GM12878 (cell line): ENCODE measurements at regions not wholly inside any gene's neighbourhood (a gene's known extent, or its start where the extent isn't known, plus 50 kb on each side); places are given as distances from the start of the nearest gene placed in this dataset.

Experiments used
- ATAC-seq: fragments of 200-7000 bp; cut with Tn5 transposase; 3 replicates; pipeline ENCODE4 v1.9.1; 2020; ENCODE audit warnings: mild to moderate bottlenecking, moderate library complexity
- BruUV-seq: library from RNA; stranded (reverse); fragments of 400-500 nt; replicated peaks from 2 replicates; lab custom pipeline; 2021; lab: Mats Ljungman, UMichigan
- CTCF ChIA-PET: fragments of 300-600 bp; sonication (Branson Sonifier 250); formaldehyde crosslinking; extraction: SDS; loops from one replicate; lab custom pipeline; 2021; ENCODE audit warnings: inconsistent platforms; lab: Yijun Ruan, JAX
- POLR2A ChIA-PET: fragments of 350-600 bp; formaldehyde crosslinking; extraction: SDS; loops from one replicate; lab custom pipeline; 2021; ENCODE audit warnings: inconsistent platforms; lab: Charles Lee
- RAD21 ChIA-PET: fragments of 300-600 bp; sonication (Branson Sonifier 250); formaldehyde crosslinking; loops from one replicate; lab custom pipeline; 2023; ENCODE audit warnings: antibody characterized with exemption; ENCODE audit not compliant: unreplicated experiment; lab: Charles Lee
- SMC1A ChIA-PET: fragments of 300-600 bp; sonication (Branson Sonifier 250); formaldehyde crosslinking; loops from one replicate; lab custom pipeline; 2023; ENCODE audit not compliant: unreplicated experiment, uncharacterized antibody; lab: Charles Lee
- DNase-seq: peaks from one replicate; pipeline ENCODE4 v3.0.0-alpha.2; 2011; ENCODE audit warnings: low read depth, low spot score
- FAIRE-seq: peaks from 3 replicates; lab custom pipeline; 2011; peaks lifted over from hg19 to GRCh38; lab: Jason Lieb, UNC
- H2AFZ ChIP-seq: 2 replicates; pipeline ENCODE4 v1.6.0; 2011; ENCODE audit warnings: low read depth, low read length, control low read depth; ENCODE audit not compliant: control insufficient read depth
- H3K27ac ChIP-seq: 2 replicates; pipeline ENCODE4 v1.5.1; 2011; ENCODE audit warnings: control low read depth; ENCODE audit not compliant: control insufficient read depth, insufficient read depth
- H3K27me3 ChIP-seq, 2 experiments: replicated peaks in 1 of 2; 2 replicates each; pipeline versions ENCODE4 v1.6.0 to v1.6.1; 2011; ENCODE audit warnings: low read length in 1 of 2; ENCODE audit not compliant: control insufficient read depth in 2 of 2, insufficient read depth in 2 of 2
- H3K36me3 ChIP-seq, 2 experiments: 2 replicates each; pipeline ENCODE4 v1.5.1; 2011; ENCODE audit warnings: low read length in 1 of 2; ENCODE audit not compliant: control insufficient read depth in 2 of 2, insufficient read depth in 2 of 2
- H3K4me1 ChIP-seq: 2 replicates; pipeline ENCODE4 v1.6.1; 2011; ENCODE audit warnings: mild to moderate bottlenecking, low read length, moderate library complexity, mixed read lengths; ENCODE audit not compliant: control insufficient read depth, insufficient read depth
- H3K4me2 ChIP-seq: 2 replicates; pipeline ENCODE4 v1.6.0; 2011; ENCODE audit warnings: control low read depth; ENCODE audit not compliant: control insufficient read depth, insufficient read depth
- H3K4me3 ChIP-seq: fragments of 200-600 bp; sonication (generic); 2 replicates; pipeline ENCODE4 v1.5.1; 2016
- H3K79me2 ChIP-seq: 2 replicates; pipeline ENCODE4 v1.6.0; 2011; ENCODE audit warnings: low read length; ENCODE audit not compliant: control insufficient read depth, insufficient read depth
- H3K9ac ChIP-seq: 2 replicates; pipeline ENCODE4 v1.8.0; 2011; ENCODE audit warnings: low read length, control low read depth, mixed read lengths; ENCODE audit not compliant: control insufficient read depth, insufficient read depth
- H3K9me3 ChIP-seq: replicated peaks from 3 replicates; pipeline ENCODE4 v1.5.1; 2011; ENCODE audit warnings: mild to moderate bottlenecking, low read length; ENCODE audit not compliant: control insufficient read depth, insufficient read depth
- H4K20me1 ChIP-seq: 2 replicates; pipeline ENCODE4 v1.6.0; 2011; ENCODE audit not compliant: control insufficient read depth, insufficient read depth
- ATF2 ChIP-seq: IDR thresholded peaks from 2 replicates; pipeline ENCODE4 v1.6.1; 2012; ENCODE audit warnings: low read length, inconsistent platforms
- BRCA1 ChIP-seq: IDR thresholded peaks from 2 replicates; pipeline ENCODE4 v1.6.1; 2011; ENCODE audit warnings: low read depth, low read length, improper control_type of control experiment
- CREB1 ChIP-seq: IDR thresholded peaks from 2 replicates; pipeline ENCODE4 v1.6.1; 2012; ENCODE audit warnings: low read depth, mild to moderate bottlenecking, inconsistent platforms
- GATAD2B ChIP-seq: fragments of 450-650 bp; conservative IDR thresholded peaks from 2 replicates; pipeline ENCODE4 v1.6.1; 2017; ENCODE audit warnings: low read depth, mild to moderate bottlenecking, moderate library complexity
- KLF5 ChIP-seq: fragments of 450-650 bp; IDR thresholded peaks from 2 replicates; pipeline ENCODE4 v1.6.1; 2014; ENCODE audit warnings: mild to moderate bottlenecking; ENCODE audit not compliant: partially characterized antibody
- NFYA ChIP-seq: IDR thresholded peaks from 2 replicates; pipeline ENCODE4 v1.6.1; 2011; ENCODE audit warnings: low read depth, mild to moderate bottlenecking, low read length, improper control_type of control experiment, borderline replicate concordance
- NR2F1 ChIP-seq: fragments of 450-650 bp; conservative IDR thresholded peaks from 2 replicates; pipeline ENCODE4 v1.6.1; 2017; ENCODE audit warnings: mild to moderate bottlenecking
- PAX8 ChIP-seq: fragments of 450-650 bp; IDR thresholded peaks from 2 replicates; pipeline ENCODE4 v1.6.1; 2017; ENCODE audit warnings: mild to moderate bottlenecking, moderate library complexity
- PKNOX1 ChIP-seq: fragments of 450-650 bp; IDR thresholded peaks from 2 replicates; pipeline ENCODE4 v1.6.1; 2016; ENCODE audit warnings: mild to moderate bottlenecking
- POLR2AphosphoS2 ChIP-seq: IDR thresholded peaks from 2 replicates; pipeline ENCODE4 v1.6.1; 2011; ENCODE audit warnings: low read depth, mild to moderate bottlenecking, low read length, improper control_type of control experiment, moderate library complexity
- RELB ChIP-seq: fragments of 450-650 bp; IDR thresholded peaks from 2 replicates; pipeline ENCODE4 v1.6.1; 2017; ENCODE audit warnings: low read depth, mild to moderate bottlenecking, moderate library complexity
- SRF ChIP-seq, 2 experiments: IDR thresholded peaks; 2 replicates each; pipeline ENCODE4 v1.6.1; 2011; ENCODE audit warnings: low read depth in 2 of 2, low read length in 2 of 2, mild to moderate bottlenecking in 1 of 2, moderate library complexity in 1 of 2
- STAT1 ChIP-seq: fragments of 450-650 bp; conservative IDR thresholded peaks from 2 replicates; pipeline ENCODE4 v1.6.1; 2014; ENCODE audit warnings: antibody characterized with exemption, mild to moderate bottlenecking
- TBL1XR1 ChIP-seq: IDR thresholded peaks from 2 replicates; pipeline ENCODE4 v1.6.1; 2012; ENCODE audit warnings: low read depth, low read length, improper control_type of control experiment
- WGBS: methylation state at CpG from one replicate; pipeline ENCODE4 v1.1.6; 2016; ENCODE audit warnings: low lambda C conversion rate; ENCODE audit not compliant: insufficient replicate concordance, insufficient coverage; ENCODE audit errors: missing lambda C conversion rate; 5-methylcytosine and 5-hydroxymethylcytosine counted together
- in situ Hi-C: fragments of 300-500 bp; cut with MboI; formaldehyde crosslinking; loops from 9 replicates; pipeline ENCODE4 v1.14.3; 2018; ENCODE audit warnings: mixed read lengths
- intact Hi-C: fragments of 100-400 bp; cut with micrococcal nuclease; formaldehyde crosslinking; loops from one replicate; pipeline ENCODE4 v1.14.2; 2022; ENCODE audit not compliant: unreplicated experiment
- TF ChIP-seq, protein P1 (sequence below): fragments of 450-650 bp; IDR thresholded peaks from 2 replicates; pipeline ENCODE4 v1.6.1; 2017; ENCODE audit warnings: mild to moderate bottlenecking, low read depth, inconsistent platforms; ENCODE audit not compliant: poor library complexity, severe bottlenecking

- ChIA-PET SMC1A (no interaction called here), CTCF (no interaction called here), POLR2A (no interaction called here)
- no peaks in the 10 kb centered on the region for H3K9me3 ChIP-seq
- FAIRE-seq (no peak), ATAC-seq (no peak), DNase-seq (no peak)
- BruUV-seq, result no TSS peak
- H3K9ac ChIP-seq, result no peak overlapping the region
- no peak overlapping the region for H3K27ac ChIP-seq
- 7% methylated on average over 6 of the region's 6 CpGs for WGBS
- H3K4me3 ChIP-seq, result no peak overlapping the region
- in situ Hi-C loops, result no loop called here
- no peak overlapping the region for H2AFZ ChIP-seq
- TF ChIP-seq PKNOX1 (no peak), RELB (no peak), PAX8 (no peak), POLR2AphosphoS2 (no peak), STAT1 (no peak), NR2F1 (no peak), SRF (IDR thresholded peaks at IDR 0.05; ENCODE audit: low read depth in 2 of 2, low read length in 2 of 2) (no peak), KLF5 (no peak), TBL1XR1 (no peak), GATAD2B (no peak), NFYA (no peak), CREB1 (no peak), ATF2 (no peak), BRCA1 (no peak)
- TF ChIP-seq, protein P1, sequence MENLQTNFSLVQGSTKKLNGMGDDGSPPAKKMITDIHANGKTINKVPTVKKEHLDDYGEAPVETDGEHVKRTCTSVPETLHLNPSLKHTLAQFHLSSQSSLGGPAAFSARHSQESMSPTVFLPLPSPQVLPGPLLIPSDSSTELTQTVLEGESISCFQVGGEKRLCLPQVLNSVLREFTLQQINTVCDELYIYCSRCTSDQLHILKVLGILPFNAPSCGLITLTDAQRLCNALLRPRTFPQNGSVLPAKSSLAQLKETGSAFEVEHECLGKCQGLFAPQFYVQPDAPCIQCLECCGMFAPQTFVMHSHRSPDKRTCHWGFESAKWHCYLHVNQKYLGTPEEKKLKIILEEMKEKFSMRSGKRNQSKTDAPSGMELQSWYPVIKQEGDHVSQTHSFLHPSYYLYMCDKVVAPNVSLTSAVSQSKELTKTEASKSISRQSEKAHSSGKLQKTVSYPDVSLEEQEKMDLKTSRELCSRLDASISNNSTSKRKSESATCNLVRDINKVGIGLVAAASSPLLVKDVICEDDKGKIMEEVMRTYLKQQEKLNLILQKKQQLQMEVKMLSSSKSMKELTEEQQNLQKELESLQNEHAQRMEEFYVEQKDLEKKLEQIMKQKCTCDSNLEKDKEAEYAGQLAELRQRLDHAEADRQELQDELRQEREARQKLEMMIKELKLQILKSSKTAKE, result no peak
- TF ChIP-seq, all 136 proteins: peak for 0
- no peaks in the 10 kb centered on the region for H3K4me1 ChIP-seq
- H3K27me3 ChIP-seq, result peaks cover 0 to 4% of the 10 kb centered on the region in 2 experiments; a peak in 1 of 4 replicates
- no peaks in the 10 kb centered on the region for H3K36me3 ChIP-seq
- RAD21 ChIA-PET, result no interaction called here
- intact Hi-C loops, result no loop called here
- no peaks in the 10 kb centered on the region for H4K20me1 ChIP-seq
- H3K79me2 ChIP-seq, result no peaks in the 10 kb centered on the region
- H3K4me2 ChIP-seq, result no peak overlapping the region
Observed at GRCh38 chr2:172339371-172340010, 87.9 kb upstream of the ITGA6 start.
